ENCODE measurements at regions not wholly inside any gene's neighbourhood (a gene's known extent, or its start where the extent isn't known, plus 50 kb on each side); places are given as distances from the start of the nearest gene placed in this dataset.

GRCh38 chr5:135097390-135097789, 63.4 kb upstream of the PITX1 start:
- TF ChIP-seq, protein P1, sequence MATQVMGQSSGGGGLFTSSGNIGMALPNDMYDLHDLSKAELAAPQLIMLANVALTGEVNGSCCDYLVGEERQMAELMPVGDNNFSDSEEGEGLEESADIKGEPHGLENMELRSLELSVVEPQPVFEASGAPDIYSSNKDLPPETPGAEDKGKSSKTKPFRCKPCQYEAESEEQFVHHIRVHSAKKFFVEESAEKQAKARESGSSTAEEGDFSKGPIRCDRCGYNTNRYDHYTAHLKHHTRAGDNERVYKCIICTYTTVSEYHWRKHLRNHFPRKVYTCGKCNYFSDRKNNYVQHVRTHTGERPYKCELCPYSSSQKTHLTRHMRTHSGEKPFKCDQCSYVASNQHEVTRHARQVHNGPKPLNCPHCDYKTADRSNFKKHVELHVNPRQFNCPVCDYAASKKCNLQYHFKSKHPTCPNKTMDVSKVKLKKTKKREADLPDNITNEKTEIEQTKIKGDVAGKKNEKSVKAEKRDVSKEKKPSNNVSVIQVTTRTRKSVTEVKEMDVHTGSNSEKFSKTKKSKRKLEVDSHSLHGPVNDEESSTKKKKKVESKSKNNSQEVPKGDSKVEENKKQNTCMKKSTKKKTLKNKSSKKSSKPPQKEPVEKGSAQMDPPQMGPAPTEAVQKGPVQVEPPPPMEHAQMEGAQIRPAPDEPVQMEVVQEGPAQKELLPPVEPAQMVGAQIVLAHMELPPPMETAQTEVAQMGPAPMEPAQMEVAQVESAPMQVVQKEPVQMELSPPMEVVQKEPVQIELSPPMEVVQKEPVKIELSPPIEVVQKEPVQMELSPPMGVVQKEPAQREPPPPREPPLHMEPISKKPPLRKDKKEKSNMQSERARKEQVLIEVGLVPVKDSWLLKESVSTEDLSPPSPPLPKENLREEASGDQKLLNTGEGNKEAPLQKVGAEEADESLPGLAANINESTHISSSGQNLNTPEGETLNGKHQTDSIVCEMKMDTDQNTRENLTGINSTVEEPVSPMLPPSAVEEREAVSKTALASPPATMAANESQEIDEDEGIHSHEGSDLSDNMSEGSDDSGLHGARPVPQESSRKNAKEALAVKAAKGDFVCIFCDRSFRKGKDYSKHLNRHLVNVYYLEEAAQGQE (IDR thresholded peaks at IDR 0.05) = no peak
- TF ChIP-seq, protein P2, sequence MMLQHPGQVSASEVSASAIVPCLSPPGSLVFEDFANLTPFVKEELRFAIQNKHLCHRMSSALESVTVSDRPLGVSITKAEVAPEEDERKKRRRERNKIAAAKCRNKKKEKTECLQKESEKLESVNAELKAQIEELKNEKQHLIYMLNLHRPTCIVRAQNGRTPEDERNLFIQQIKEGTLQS (IDR thresholded peaks at IDR 0.05) = no peak

Data from liver (tissue), 2 donors.